Heart left ventricle (tissue), 16 donors: ENCODE measurements at regions not wholly inside any gene's neighbourhood (a gene's known extent, or its start where the extent isn't known, plus 50 kb on each side); places are given as distances from the start of the nearest gene placed in this dataset.

ENCODE experiments used
- ATAC-seq, 4 donors: fragments of 200-7000 bp; cut with Tn5 transposase; one replicate each; pipeline ENCODE4 v1.9.1; 2020 to 2022; ENCODE audit warnings: moderate library complexity in 4 of 4, mild to moderate bottlenecking in 3 of 4, moderate number of reproducible peaks in 1 of 4
- DNase-seq, 5 donors: peaks; one replicate each; pipeline ENCODE4 v3.0.0-alpha.2; 2020
- H3K27ac ChIP-seq, 12 donors: fragments of 200-600 bp; sonication (generic) in 4 of 12; one replicate each; pipeline versions ENCODE4 v1.5.0 to v1.8.0; 2016 to 2022; ENCODE audit warnings: mild to moderate bottlenecking in 2 of 12
- H3K27me3 ChIP-seq, 9 donors: fragments of 200-600 bp; sonication (generic) in 2 of 9; one replicate each; pipeline versions ENCODE4 v1.5.1 to v1.8.0; 2016 to 2022; ENCODE audit warnings: mild to moderate bottlenecking in 3 of 9
- H3K36me3 ChIP-seq, 9 donors: fragments of 200-600 bp; sonication (generic) in 2 of 9; one replicate each; pipeline versions ENCODE4 v1.5.0 to v1.8.0; 2018 to 2022; ENCODE audit warnings: mild to moderate bottlenecking in 2 of 9
- H3K4me1 ChIP-seq, 12 donors: fragments of 200-600 bp; sonication (generic) in 4 of 12; one replicate each; pipeline versions ENCODE4 v1.5.0 to v1.8.0; 2016 to 2022; ENCODE audit warnings: mild to moderate bottlenecking in 3 of 12
- H3K4me3 ChIP-seq, 12 donors: fragments of 200-600 bp; sonication (generic) in 4 of 12; one replicate each; pipeline versions ENCODE4 v1.5.0 to v1.8.0; 2017 to 2022; ENCODE audit warnings: mild to moderate bottlenecking in 9 of 12, moderate library complexity in 4 of 12
- H3K9me3 ChIP-seq, 12 donors: fragments of 200-600 bp; sonication (generic) in 4 of 12; one replicate each; pipeline versions ENCODE4 v1.5.0 to v1.8.0; 2016 to 2022; ENCODE audit warnings: mild to moderate bottlenecking in 1 of 12
- POLR2A ChIP-seq, 2 donors: fragments of 450-650 bp; IDR thresholded peaks; one replicate each; pipeline ENCODE4 v1.6.1; 2017; ENCODE audit warnings: antibody characterized with exemption in 2 of 2, mild to moderate bottlenecking in 2 of 2, moderate library complexity in 2 of 2
- WGBS, 4 donors: extraction: QIAGEN DNeasy Blood & Tissue Kit in 2 of 4; methylation state at CpG; one replicate each; pipeline versions ENCODE4 v1.1.5 to v1.1.7; 2013 to 2018; 5-methylcytosine and 5-hydroxymethylcytosine counted together
- intact Hi-C, 10 donors: fragments of 100-400 bp; cut with DNase I; formaldehyde crosslinking; loops; one replicate each; pipeline versions ENCODE4 v1.11.1 to v1.14.2; 2022
- TF ChIP-seq, protein P1 (sequence below), 12 donors: fragments of 200-600 bp; sonication (generic) in 4 of 12; IDR thresholded peaks; one replicate each; pipeline versions ENCODE4 v1.5.0 to v1.8.0; 2018 to 2022; ENCODE audit warnings: antibody characterized with exemption in 12 of 12, mild to moderate bottlenecking in 5 of 12
- donor health status: ischemic (EF 13 %, LVEDD 7.1; RV severe dilation, severe dysfunction).
- donor health status: healthy with polysubstance abuse.
- donor health status: DM: no; HTN: yes; CAD: no.
- donor health status: DM: no; HTN: no; CAD: no.
- donor health status: ischemic (EF 25% LVEDD 6.9; RV normal size, moderate dysfunction).
- donor health status: ischemic (EF 25% LVEDD 5.7; RV mildly dilated, moderate dysfunction).
- donor health status: healthy.
- donor health status: DM: yes; HTN: yes; CAD: no.
- donor health status: ischemic (EF 35%, LVEDD 5.7; RV mildly dilated, moderate dysfunction).
- donor health status: nonischemic (EF 11% LVEDD 7.7; RV severe dilation, severe dysfunction).
- donor health status: DM: yes; HTN: yes; CAD: no.
- donor health status: PGD.
- donor health status: ischemic (EF 29% LVEDD 5.4; RV normal size, mild dysfunction).
- donor health status: nonischemic (EF 23%, LVEDD 6.1; RV moderate dilation, normal function).

DNA sequence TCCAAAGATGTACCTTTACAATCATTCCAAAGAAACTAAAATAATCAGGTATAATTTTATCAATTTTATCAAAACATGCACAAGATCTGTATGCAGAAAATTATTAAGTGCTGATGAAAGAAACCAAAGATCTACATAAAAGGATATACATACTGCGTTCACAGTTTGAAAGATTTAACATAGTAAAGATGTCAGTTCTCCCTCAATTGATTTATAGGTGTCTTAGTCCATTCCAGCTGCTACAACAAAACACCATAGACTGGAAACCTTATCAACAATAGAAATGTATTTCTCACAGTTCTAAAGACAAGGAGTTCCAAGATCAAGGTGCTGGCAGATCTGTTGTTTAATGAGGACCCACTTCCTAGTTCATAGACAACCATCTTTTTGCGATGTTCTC lies 189.0 kb upstream of the CCDC54 start:
- 91 to 96% (median 92%) methylated on average over 2 of the region's 2 CpGs for WGBS, 4 donors
- ATAC-seq: no peak
- intact Hi-C loops: no loop called here

DNA sequence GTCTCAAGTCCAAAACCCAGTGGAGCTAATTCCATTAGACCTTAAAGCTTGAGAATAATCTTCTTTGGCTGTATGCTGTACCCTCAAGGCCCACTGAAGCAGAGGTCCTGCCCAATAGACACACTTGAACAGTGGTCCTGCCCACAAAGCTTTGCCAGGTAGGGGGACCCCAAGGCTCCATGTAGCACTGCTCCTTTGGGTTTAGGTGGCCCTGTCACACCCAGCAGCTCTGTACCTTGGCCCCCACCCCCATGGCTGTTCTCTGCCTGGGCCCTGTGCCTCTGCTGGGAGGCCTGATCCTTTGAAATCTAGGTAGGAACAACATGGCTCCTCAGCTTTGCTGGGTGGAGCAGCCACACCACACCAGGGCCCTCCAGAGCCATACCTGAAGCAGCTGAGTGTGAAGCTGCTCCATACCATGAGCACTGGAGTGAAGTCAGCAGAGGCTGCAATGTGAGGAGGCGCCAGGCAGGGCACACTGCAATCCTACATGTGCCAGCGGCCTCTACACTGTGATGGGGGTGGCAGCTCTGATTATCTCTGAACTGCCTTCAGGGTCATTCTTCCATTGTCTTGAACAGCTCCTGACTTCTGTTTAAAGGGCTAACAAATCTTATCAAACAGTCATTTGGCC lies 188.0 kb upstream of the CCDC54 start:
- Histone ChIP-seq H3K9me3 (no peaks in the 10 kb centered on the region), H3K27me3 (no peaks in the 10 kb centered on the region), H3K36me3 (no peaks in the 10 kb centered on the region), H3K4me3 (no peak overlapping the region), H3K27ac (no peak overlapping the region), H3K4me1 (no peaks in the 10 kb centered on the region)
- DNase-seq: no peak
- intact Hi-C loops: no loop called here
- no peak for TF ChIP-seq POLR2A (IDR thresholded peaks at IDR 0.05)
- TF ChIP-seq, protein P1, sequence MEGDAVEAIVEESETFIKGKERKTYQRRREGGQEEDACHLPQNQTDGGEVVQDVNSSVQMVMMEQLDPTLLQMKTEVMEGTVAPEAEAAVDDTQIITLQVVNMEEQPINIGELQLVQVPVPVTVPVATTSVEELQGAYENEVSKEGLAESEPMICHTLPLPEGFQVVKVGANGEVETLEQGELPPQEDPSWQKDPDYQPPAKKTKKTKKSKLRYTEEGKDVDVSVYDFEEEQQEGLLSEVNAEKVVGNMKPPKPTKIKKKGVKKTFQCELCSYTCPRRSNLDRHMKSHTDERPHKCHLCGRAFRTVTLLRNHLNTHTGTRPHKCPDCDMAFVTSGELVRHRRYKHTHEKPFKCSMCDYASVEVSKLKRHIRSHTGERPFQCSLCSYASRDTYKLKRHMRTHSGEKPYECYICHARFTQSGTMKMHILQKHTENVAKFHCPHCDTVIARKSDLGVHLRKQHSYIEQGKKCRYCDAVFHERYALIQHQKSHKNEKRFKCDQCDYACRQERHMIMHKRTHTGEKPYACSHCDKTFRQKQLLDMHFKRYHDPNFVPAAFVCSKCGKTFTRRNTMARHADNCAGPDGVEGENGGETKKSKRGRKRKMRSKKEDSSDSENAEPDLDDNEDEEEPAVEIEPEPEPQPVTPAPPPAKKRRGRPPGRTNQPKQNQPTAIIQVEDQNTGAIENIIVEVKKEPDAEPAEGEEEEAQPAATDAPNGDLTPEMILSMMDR (IDR thresholded peaks at IDR 0.05): no peak
- peak in 1 of 4 donors; percentile 26 for ATAC-seq
- 81 to 93% (median 90%) methylated on average over 2 of the region's 2 CpGs for WGBS, 4 donors

More for the DNA sequence above, 189.0 kb upstream of the CCDC54 start:
- DNase-seq: no peak
- Histone ChIP-seq H3K9me3 (no peaks in the 10 kb centered on the region), H3K27ac (no peak overlapping the region), H3K4me3 (no peak overlapping the region), H3K4me1 (no peaks in the 10 kb centered on the region), H3K27me3 (no peaks in the 10 kb centered on the region), H3K36me3 (no peaks in the 10 kb centered on the region)
- TF ChIP-seq, protein P1 (IDR thresholded peaks at IDR 0.05): no peak
- TF ChIP-seq POLR2A (IDR thresholded peaks at IDR 0.05): no peak

DNA sequence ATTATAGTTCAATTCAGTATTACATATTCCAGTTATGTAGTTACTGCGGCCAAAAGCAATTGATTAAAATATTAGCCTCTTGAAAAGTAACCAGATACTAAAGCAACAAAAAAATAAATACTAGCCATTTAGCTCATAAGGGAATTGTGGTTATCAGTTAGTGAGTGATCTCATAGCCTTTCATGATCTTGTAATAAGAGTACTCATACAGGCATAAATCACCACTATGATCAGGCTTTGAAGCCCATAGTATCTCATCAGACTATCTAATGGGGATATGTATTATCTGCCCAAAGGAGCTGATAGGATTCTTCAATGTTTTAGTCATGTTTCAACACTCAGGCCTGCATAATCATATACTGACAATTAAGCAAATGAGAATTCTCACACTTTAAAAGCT lies 184.1 kb upstream of the CCDC54 start:
- intact Hi-C loops: no loop called here
- Histone ChIP-seq H3K36me3 (no peaks in the 10 kb centered on the region), H3K27ac (no peak overlapping the region), H3K27me3 (no peaks in the 10 kb centered on the region), H3K4me3 (no peak overlapping the region), H3K4me1 (peaks cover 0 to 11% (median 2%) of the 10 kb centered on the region in 12 donors), H3K9me3 (no peaks in the 10 kb centered on the region)
- WGBS, 4 donors: 89 to 95% (median 92%) methylated on average over 1 of the region's 1 CpG
- TF ChIP-seq, protein P1 (IDR thresholded peaks at IDR 0.05): no peak
- no peak for TF ChIP-seq POLR2A (IDR thresholded peaks at IDR 0.05)
- DNase-seq (no peak), ATAC-seq (no peak)

DNA sequence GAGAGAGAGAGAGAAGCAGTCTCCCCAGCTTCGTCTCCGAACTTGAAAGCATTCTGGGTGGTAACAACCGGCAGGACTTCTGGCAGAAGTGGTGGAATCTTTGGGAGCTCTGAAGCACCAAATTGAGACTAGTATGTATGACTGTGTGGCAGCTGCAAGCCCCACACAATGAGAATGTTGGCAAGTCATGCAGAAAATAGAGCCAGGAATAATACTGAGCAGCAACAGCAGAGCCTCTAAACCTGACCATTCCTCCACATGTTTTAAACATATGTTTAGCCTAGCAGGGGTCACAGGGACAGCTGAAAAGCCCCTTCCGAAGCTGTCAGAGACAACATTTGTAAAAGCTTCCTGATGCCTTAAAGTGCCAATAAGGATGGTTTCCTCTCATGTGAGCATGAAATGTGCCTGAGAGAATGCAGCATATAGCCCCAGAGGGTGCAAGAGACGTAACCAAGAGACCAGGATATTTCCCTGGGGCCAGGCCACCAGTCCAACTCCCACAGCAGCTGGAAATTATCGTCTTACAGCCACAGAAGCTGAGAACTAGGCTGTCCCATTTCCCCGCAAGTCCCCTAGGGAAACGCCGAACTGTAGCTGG lies 178.6 kb upstream of the CCDC54 start:
- Histone ChIP-seq H3K9me3 (no peaks in the 10 kb centered on the region), H3K4me3 (peak overlapping the region in 4 of 12 donors; percentile 4 to 35 (median 12)), H3K4me1 (peaks cover 0 to 48% (median 21%) of the 10 kb centered on the region in 12 donors), H3K27ac (peak overlapping the region in 11 of 12 donors; percentile 9 to 80 (median 62)), H3K36me3 (no peaks in the 10 kb centered on the region), H3K27me3 (no peaks in the 10 kb centered on the region)
- TF ChIP-seq, protein P1 (IDR thresholded peaks at IDR 0.05): no peak
- no peak for TF ChIP-seq POLR2A (IDR thresholded peaks at IDR 0.05)
- peak; percentile 63 to 84 (median 73) for DNase-seq
- intact Hi-C loops: no loop called here
- 31 to 44% (median 34%) methylated on average over 9 of the region's 9 CpGs for WGBS, 4 donors
- peak; percentile 88 to 95 (median 93) for ATAC-seq
